HG03354 (cell line): ENCODE measurements at regions not wholly inside any gene's neighbourhood (a gene's known extent, or its start where the extent isn't known, plus 50 kb on each side); places are given as distances from the start of the nearest gene placed in this dataset.
"Not testable (repeated sequence)": the region's sequence is repeated elsewhere in the genome, so short reads cannot be mapped to it uniquely, and the experiment has no call there.

Experiments used
- ATAC-seq: cut with Tn5 transposase; IDR thresholded peaks from one replicate; pipeline ENCODE4 v1.9.1; 2021; ENCODE audit warnings: mild to moderate bottlenecking; ENCODE audit not compliant: unreplicated experiment, poor library complexity, severe bottlenecking

- no peak for ATAC-seq
Observed at GRCh38 chr14:86770186-86770585, 1222.8 kb downstream of the GALC start.

- no peak for ATAC-seq
Observed at GRCh38 chr14:86766469-86766868, 1226.5 kb downstream of the GALC start.

- no peak for ATAC-seq
Observed at GRCh38 chr14:86761611-86762010, 1231.4 kb downstream of the GALC start.

- ATAC-seq, result no peak
Observed at GRCh38 chr14:86756521-86757190, 1226.7 kb downstream of the FLRT2 start.

GRCh38 chr14:86750488-86750887 lies 1220.5 kb downstream of the FLRT2 start:
- not testable (repeated sequence) for ATAC-seq

GRCh38 chr14:86739761-86740160 lies 1209.8 kb downstream of the FLRT2 start:
- ATAC-seq, result no peak

- not testable (repeated sequence) for ATAC-seq
Observed at GRCh38 chr14:86731427-86731826, 1201.5 kb downstream of the FLRT2 start.

- no peak for ATAC-seq
Observed at GRCh38 chr14:86723254-86723624, 1193.3 kb downstream of the FLRT2 start.

- ATAC-seq, result no peak
Observed at GRCh38 chr14:86722612-86723253, 1192.8 kb downstream of the FLRT2 start.

- no peak for ATAC-seq
Observed at GRCh38 chr14:86714575-86714974, 1184.6 kb downstream of the FLRT2 start.

GRCh38 chr14:86714153-86714552 lies 1184.2 kb downstream of the FLRT2 start:
- ATAC-seq, result no peak

- ATAC-seq, result no peak
Observed at GRCh38 chr14:86712727-86713126, 1182.8 kb downstream of the FLRT2 start.

- no peak for ATAC-seq
Observed at GRCh38 chr14:86712176-86712575, 1182.2 kb downstream of the FLRT2 start.

GRCh38 chr14:86708846-86709339 lies 1178.9 kb downstream of the FLRT2 start:
- ATAC-seq, result no peak

GRCh38 chr14:86707071-86707470 lies 1177.1 kb downstream of the FLRT2 start:
- ATAC-seq, result no peak

GRCh38 chr14:86683561-86683960 lies 1153.6 kb downstream of the FLRT2 start:
- no peak for ATAC-seq

GRCh38 chr14:86675059-86675458 lies 1145.1 kb downstream of the FLRT2 start:
- ATAC-seq, result no peak

GRCh38 chr14:86673523-86673969 lies 1143.6 kb downstream of the FLRT2 start:
- ATAC-seq, result no peak

- no peak for ATAC-seq
Observed at GRCh38 chr14:86672080-86672479, 1142.1 kb downstream of the FLRT2 start.

- no peak for ATAC-seq
Observed at GRCh38 chr14:86665975-86666374, 1136.0 kb downstream of the FLRT2 start.

- ATAC-seq, result no peak
Observed at GRCh38 chr14:86662334-86662733, 1132.4 kb downstream of the FLRT2 start.
